DND-41 (cell line): ENCODE measurements at regions not wholly inside any gene's neighbourhood (a gene's known extent, or its start where the extent isn't known, plus 50 kb on each side); places are given as distances from the start of the nearest gene placed in this dataset.

Source experiments
- CTCF ChIP-seq: IDR thresholded peaks from 2 replicates; pipeline ENCODE4 v1.5.1; 2012; ENCODE audit warnings: borderline replicate concordance, low read length, moderate library complexity, mild to moderate bottlenecking; ENCODE audit not compliant: poor library complexity, severe bottlenecking; ENCODE audit errors: extremely low read depth
- EZH2 ChIP-seq: IDR thresholded peaks from 3 replicates; pipeline ENCODE4 v1.6.1; 2012; ENCODE audit warnings: borderline replicate concordance, low read depth, mild to moderate bottlenecking, moderate library complexity, low read length, inconsistent platforms; ENCODE audit not compliant: severe bottlenecking

GRCh38 chr4:66963084-66963483, 582.2 kb downstream of the CENPC start:
- TF ChIP-seq CTCF, result no peak
- TF ChIP-seq EZH2, result no peak
